ENCODE measurements at regions not wholly inside any gene's neighbourhood (a gene's known extent, or its start where the extent isn't known, plus 50 kb on each side); places are given as distances from the start of the nearest gene placed in this dataset.

DNA sequence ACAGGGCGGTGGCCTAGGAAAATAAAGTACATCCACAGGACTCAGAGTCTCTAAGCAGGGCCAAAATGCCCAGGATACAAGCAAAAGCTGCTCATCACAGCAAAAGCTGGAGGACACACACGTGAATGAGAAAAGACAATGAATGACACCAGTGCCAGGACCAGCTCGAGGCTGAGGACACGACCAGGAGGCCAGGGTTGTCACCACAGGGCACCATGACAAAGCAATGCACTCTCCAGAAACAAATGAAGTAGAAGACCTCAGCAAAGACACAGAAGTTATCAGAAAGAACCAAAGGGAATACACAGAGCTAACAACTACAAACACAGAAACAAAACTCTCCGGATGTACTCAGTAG, 92.1 kb downstream of the FOXL3 start:
- TF ChIP-seq, protein P1, sequence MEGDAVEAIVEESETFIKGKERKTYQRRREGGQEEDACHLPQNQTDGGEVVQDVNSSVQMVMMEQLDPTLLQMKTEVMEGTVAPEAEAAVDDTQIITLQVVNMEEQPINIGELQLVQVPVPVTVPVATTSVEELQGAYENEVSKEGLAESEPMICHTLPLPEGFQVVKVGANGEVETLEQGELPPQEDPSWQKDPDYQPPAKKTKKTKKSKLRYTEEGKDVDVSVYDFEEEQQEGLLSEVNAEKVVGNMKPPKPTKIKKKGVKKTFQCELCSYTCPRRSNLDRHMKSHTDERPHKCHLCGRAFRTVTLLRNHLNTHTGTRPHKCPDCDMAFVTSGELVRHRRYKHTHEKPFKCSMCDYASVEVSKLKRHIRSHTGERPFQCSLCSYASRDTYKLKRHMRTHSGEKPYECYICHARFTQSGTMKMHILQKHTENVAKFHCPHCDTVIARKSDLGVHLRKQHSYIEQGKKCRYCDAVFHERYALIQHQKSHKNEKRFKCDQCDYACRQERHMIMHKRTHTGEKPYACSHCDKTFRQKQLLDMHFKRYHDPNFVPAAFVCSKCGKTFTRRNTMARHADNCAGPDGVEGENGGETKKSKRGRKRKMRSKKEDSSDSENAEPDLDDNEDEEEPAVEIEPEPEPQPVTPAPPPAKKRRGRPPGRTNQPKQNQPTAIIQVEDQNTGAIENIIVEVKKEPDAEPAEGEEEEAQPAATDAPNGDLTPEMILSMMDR (IDR thresholded peaks at IDR 0.05), result no peak
- no peak for TF ChIP-seq POLR2A (IDR thresholded peaks at IDR 0.05)
